HL-60 (cell line): ENCODE measurements at regions not wholly inside any gene's neighbourhood (a gene's known extent, or its start where the extent isn't known, plus 50 kb on each side); places are given as distances from the start of the nearest gene placed in this dataset.

Experiments
- DNase-seq, 2 experiments: peaks; one replicate each; pipeline ENCODE4 v3.0.0-alpha.2; 2010 to 2020; ENCODE audit warnings: low read depth in 1 of 2, low spot score in 1 of 2
- H3K27ac ChIP-seq: fragments of 250-450 bp; sonication (Bioruptor Pico); replicated peaks from 2 replicates; pipeline ENCODE4 v1.5.1; 2020; ENCODE audit warnings: mild to moderate bottlenecking, moderate library complexity
- H3K27me3 ChIP-seq: fragments of 250-450 bp; sonication (Bioruptor Pico); 2 replicates; pipeline ENCODE4 v1.5.1; 2021; ENCODE audit warnings: mild to moderate bottlenecking, moderate library complexity; ENCODE audit not compliant: insufficient read depth, poor library complexity, severe bottlenecking
- H3K4me3 ChIP-seq: replicated peaks from 2 replicates; pipeline ENCODE4 v1.5.1; 2011; ENCODE audit warnings: mild to moderate bottlenecking, control low read depth, low read length; ENCODE audit not compliant: insufficient read depth
- GABPA ChIP-seq: IDR thresholded peaks from 2 replicates; pipeline ENCODE4 v1.6.1; 2012; ENCODE audit warnings: low read depth
- POLR2AphosphoS5 ChIP-seq: IDR thresholded peaks from 2 replicates; pipeline ENCODE4 v1.6.1; 2012; ENCODE audit warnings: low read depth
- SPI1 ChIP-seq: IDR thresholded peaks from 2 replicates; pipeline ENCODE4 v1.6.1; 2012; ENCODE audit warnings: low read depth, mild to moderate bottlenecking, borderline replicate concordance
- TF ChIP-seq, protein P1 (sequence below): IDR thresholded peaks from one replicate; pipeline ENCODE4 v1.5.1; 2011; ENCODE audit warnings: low read length, control low read depth, inconsistent platforms; ENCODE audit not compliant: insufficient read depth
- TF ChIP-seq, protein P2 (sequence below): IDR thresholded peaks from 2 replicates; pipeline ENCODE4 v1.6.1; 2012; ENCODE audit warnings: low read depth; ENCODE audit not compliant: insufficient replicate concordance

DNA sequence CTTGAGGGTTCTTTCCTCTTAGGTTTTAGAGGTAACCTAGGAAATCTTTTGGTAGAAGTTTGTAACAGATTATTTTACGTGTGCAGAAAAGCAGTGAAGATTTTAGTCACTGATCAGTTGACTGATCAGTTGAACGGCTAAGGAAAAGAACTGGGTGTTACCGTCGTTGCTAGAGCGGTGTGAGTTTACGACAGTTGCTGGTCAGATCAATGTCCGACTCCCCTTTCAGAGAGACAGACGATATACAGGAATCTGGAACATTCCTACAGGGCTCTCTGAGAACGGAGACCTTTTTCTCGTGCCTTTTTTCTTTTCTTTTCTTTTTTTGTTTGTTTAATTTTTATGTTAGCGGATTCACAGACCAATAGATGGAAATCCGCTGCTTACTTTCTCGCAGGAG is 132.1 kb upstream of the ZNF184 start:
- no peak for DNase-seq
- Histone ChIP-seq H3K27ac (no peak overlapping the region), H3K27me3 (no peaks in the 10 kb centered on the region), H3K4me3 (no peak overlapping the region)
- TF ChIP-seq, protein P1, sequence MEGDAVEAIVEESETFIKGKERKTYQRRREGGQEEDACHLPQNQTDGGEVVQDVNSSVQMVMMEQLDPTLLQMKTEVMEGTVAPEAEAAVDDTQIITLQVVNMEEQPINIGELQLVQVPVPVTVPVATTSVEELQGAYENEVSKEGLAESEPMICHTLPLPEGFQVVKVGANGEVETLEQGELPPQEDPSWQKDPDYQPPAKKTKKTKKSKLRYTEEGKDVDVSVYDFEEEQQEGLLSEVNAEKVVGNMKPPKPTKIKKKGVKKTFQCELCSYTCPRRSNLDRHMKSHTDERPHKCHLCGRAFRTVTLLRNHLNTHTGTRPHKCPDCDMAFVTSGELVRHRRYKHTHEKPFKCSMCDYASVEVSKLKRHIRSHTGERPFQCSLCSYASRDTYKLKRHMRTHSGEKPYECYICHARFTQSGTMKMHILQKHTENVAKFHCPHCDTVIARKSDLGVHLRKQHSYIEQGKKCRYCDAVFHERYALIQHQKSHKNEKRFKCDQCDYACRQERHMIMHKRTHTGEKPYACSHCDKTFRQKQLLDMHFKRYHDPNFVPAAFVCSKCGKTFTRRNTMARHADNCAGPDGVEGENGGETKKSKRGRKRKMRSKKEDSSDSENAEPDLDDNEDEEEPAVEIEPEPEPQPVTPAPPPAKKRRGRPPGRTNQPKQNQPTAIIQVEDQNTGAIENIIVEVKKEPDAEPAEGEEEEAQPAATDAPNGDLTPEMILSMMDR = no peak
- no peak for TF ChIP-seq SPI1
- TF ChIP-seq, protein P2, sequence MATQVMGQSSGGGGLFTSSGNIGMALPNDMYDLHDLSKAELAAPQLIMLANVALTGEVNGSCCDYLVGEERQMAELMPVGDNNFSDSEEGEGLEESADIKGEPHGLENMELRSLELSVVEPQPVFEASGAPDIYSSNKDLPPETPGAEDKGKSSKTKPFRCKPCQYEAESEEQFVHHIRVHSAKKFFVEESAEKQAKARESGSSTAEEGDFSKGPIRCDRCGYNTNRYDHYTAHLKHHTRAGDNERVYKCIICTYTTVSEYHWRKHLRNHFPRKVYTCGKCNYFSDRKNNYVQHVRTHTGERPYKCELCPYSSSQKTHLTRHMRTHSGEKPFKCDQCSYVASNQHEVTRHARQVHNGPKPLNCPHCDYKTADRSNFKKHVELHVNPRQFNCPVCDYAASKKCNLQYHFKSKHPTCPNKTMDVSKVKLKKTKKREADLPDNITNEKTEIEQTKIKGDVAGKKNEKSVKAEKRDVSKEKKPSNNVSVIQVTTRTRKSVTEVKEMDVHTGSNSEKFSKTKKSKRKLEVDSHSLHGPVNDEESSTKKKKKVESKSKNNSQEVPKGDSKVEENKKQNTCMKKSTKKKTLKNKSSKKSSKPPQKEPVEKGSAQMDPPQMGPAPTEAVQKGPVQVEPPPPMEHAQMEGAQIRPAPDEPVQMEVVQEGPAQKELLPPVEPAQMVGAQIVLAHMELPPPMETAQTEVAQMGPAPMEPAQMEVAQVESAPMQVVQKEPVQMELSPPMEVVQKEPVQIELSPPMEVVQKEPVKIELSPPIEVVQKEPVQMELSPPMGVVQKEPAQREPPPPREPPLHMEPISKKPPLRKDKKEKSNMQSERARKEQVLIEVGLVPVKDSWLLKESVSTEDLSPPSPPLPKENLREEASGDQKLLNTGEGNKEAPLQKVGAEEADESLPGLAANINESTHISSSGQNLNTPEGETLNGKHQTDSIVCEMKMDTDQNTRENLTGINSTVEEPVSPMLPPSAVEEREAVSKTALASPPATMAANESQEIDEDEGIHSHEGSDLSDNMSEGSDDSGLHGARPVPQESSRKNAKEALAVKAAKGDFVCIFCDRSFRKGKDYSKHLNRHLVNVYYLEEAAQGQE = no peak
- no peak for TF ChIP-seq POLR2AphosphoS5
- no peak for TF ChIP-seq GABPA

DNA sequence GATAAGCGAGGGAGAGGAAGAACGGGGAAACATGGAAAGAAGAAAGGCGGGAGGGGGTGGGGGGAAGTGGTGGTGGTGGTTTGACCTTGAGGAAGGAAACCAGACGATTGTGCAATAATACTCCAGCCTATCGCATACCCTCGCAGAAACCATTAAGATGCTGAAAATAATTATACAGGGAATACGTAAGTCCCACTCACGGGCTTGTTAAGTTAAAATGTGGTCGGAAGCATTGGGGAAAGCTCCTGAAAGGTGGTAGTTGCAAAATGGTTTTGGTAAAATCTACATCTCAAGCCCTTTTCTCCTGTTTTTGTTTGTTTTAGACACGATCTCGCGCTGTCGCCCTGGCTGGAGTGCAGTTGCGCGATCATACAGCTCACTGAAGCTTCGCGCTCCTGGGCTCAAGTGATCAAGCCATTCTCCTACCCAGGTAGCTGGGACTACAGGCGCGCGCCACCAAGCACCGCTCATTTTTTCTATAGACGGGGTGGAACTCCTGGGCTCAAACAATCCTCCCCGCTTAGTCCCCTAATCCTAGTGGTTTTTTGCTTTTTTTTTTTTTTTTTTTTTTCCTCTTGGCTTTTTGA is 128.9 kb upstream of the ZNF184 start:
- no peak for DNase-seq
- Histone ChIP-seq H3K27ac (no peak overlapping the region), H3K4me3 (no peak overlapping the region), H3K27me3 (no peaks in the 10 kb centered on the region)
- no peak for TF ChIP-seq SPI1
- TF ChIP-seq GABPA = no peak
- TF ChIP-seq, protein P2 = no peak
- TF ChIP-seq POLR2AphosphoS5 = no peak
- TF ChIP-seq, protein P1 = no peak

DNA sequence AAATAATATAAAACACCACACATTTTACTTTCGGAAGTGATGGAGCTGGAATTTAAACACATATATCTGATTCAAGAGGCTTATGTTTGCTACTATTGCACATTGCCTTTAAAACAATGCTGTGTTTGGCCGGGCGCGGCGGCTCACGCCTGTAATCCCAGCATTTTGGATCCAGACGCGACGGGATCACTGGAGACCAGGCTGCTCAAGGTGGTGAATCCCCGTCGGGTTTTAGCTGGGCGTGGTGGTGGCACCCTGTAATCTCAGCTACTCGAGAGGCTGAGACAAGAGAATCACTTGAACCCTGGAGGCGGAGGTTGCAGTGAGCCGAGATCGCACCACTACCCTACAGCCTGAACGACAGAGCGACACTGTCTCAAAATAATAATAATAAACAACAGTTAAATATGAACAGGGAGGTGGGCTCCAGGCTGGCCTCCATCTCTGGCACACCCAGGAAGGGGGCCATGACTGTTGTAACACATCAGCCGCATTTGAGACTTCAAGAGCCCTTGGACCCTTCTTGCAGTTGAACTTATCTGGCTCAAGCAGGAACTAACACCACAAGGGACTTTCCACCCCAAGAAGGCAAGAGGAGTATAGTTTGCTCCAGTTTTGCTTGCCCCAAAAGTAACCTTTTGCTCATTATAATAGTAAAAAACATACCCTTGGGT is 127.1 kb upstream of the ZNF184 start:
- Histone ChIP-seq H3K4me3 (no peak overlapping the region), H3K27me3 (no peaks in the 10 kb centered on the region), H3K27ac (no peak overlapping the region)
- TF ChIP-seq POLR2AphosphoS5 (no peak), GABPA (no peak), SPI1 (no peak)
- TF ChIP-seq, protein P2 = no peak
- TF ChIP-seq, protein P1 = no peak
- DNase-seq = no peak
